GM13976 (cell line): ENCODE measurements at regions not wholly inside any gene's neighbourhood (a gene's known extent, or its start where the extent isn't known, plus 50 kb on each side); places are given as distances from the start of the nearest gene placed in this dataset.

Experiments used
- DNase-seq: peaks from one replicate; pipeline ENCODE4 v3.0.0; 2012; ENCODE audit warnings: low spot score
- in situ Hi-C: fragments of 300-500 bp; cut with MboI; formaldehyde crosslinking; loops from one replicate; pipeline ENCODE4 v1.12.0; 2022; ENCODE audit warnings: low sequenced_read_pairs, mixed read lengths, inconsistent platforms; ENCODE audit not compliant: unreplicated experiment
- TF ChIP-seq, protein P1 (sequence below): IDR thresholded peaks from 2 replicates; pipeline ENCODE4 v1.5.1; 2012; ENCODE audit warnings: borderline replicate concordance, mild to moderate bottlenecking; ENCODE audit not compliant: insufficient read depth; ENCODE audit errors: extremely low read depth, missing control alignments, control extremely low read depth

DNA sequence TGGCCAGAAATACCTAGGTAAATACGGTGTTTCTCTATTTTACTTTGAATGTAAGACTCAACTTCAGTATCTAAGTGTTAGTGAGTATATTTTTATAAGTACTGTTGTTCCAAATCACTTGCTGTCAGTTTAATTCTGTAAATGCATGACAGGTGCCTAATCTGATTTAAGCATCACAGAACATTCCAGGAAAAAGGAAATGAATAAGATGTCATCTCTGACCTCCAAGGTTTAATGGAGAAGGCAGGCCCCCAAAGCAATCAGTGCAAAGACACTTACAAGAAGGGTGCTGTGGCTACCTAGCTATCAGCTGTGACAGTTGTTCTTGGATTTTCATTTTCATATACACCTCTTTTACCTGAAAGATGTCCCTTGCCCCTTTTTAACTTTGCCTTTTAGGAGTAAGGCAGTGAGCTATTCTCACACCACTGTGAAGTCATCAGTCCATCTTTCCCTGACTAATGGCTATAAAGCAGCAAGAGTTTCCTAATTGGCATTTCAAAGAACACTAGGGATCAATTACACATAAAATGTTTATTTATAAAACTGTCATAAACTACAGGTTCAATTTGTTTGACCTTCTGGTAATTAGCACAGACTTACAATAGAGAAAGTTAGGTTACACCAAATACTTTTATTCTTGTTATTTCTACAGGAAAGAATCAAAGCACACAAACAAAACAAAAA, 427.6 kb downstream of the SPRY2 start:
- no peak for DNase-seq
- in situ Hi-C loops: no loop called here

DNA sequence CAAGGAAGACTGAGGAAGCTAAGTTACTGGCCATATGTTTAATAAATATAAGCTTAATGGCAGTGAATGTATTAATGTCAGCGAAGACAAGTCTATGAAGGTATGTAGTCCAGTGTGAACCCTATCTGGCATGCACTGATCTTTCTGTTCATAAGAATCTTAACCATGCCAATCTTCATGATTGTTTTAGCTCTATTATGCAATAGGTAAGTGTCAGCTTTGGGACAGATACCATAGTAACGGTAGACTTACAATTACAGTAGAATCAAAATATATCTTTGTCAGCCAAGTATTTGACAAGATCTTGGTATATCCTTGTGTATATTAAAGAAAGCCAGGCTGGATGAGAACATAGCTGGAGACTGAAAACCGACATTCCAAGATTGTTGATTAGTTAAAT, 428.5 kb downstream of the SPRY2 start:
- no peak for DNase-seq
- in situ Hi-C loops: no loop called here
- TF ChIP-seq, protein P1, sequence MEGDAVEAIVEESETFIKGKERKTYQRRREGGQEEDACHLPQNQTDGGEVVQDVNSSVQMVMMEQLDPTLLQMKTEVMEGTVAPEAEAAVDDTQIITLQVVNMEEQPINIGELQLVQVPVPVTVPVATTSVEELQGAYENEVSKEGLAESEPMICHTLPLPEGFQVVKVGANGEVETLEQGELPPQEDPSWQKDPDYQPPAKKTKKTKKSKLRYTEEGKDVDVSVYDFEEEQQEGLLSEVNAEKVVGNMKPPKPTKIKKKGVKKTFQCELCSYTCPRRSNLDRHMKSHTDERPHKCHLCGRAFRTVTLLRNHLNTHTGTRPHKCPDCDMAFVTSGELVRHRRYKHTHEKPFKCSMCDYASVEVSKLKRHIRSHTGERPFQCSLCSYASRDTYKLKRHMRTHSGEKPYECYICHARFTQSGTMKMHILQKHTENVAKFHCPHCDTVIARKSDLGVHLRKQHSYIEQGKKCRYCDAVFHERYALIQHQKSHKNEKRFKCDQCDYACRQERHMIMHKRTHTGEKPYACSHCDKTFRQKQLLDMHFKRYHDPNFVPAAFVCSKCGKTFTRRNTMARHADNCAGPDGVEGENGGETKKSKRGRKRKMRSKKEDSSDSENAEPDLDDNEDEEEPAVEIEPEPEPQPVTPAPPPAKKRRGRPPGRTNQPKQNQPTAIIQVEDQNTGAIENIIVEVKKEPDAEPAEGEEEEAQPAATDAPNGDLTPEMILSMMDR: no peak

More for the DNA sequence above, 427.6 kb downstream of the SPRY2 start:
- TF ChIP-seq, protein P1: no peak

DNA sequence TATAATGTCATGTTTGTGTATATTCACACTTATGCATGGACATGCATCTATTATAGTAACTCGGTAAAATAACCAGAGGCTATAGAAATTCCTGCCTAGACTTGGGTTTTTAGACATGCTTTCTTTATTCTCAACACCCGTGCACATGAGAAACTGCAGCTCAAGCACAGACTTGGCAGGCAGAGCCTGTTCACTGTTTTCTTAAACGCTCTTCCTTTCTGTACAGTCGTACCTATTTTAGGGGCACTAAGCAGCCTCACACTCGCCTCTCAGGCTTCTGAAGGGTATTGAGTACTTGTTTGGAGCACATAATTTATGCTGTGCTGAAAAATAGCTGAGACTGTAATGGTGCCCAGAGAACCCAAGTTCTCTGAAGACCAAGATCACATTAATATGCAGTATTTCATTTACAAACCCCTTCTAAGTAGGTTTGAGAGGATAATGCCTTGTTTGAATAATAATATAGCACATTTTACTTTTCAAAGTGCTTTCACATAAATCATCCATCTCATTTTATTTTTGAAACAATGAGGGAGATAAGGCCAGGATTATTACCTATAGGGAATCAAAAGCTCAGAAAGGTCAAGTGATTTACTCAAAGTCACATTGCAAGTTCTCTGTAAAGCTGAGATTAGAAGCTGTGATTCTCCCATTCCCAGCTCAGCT, 429.9 kb downstream of the SPRY2 start:
- in situ Hi-C loops: no loop called here
- TF ChIP-seq, protein P1: no peak
- DNase-seq: no peak

DNA sequence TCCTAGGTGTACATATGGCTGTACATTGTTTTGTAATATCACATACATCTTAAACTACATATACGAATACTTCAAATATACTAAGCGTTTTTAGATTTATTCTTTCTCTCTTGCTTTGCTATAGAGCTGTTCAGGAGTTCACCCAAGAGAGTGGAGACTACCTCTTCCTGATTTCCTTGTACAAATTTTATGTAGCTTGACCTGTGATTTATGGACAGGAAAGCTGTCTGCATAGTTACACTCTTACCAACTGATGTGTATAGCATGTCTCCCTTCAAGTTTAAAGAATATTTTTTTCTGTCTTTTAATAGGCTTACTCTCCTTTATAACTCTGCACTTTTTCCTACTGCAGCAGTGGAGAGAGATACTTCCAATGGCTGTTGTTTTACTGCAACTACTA, 428.7 kb downstream of the NDFIP2 start:
- no peak for DNase-seq
- TF ChIP-seq, protein P1: no peak
- in situ Hi-C loops: no loop called here

DNA sequence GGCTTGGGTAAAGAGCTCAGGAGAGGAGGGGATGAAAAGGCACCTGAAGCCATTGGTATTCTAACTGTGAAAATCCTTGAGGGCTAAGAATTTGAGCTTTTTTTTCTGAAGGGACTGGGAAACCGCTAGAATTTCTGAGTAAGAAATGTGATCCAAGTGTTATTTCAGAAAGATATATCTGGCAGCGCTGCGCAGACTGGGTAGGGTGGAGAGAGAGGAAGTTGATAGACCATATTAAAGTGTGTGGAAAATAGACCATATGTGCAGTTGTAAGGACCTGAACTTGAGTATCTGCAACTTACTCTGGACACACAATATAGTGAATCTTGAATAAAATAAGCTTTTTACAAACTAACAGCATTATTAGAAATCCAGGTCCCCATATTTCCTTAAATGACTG, 427.4 kb downstream of the NDFIP2 start:
- TF ChIP-seq, protein P1: no peak
- in situ Hi-C loops: no loop called here
- DNase-seq: no peak

DNA sequence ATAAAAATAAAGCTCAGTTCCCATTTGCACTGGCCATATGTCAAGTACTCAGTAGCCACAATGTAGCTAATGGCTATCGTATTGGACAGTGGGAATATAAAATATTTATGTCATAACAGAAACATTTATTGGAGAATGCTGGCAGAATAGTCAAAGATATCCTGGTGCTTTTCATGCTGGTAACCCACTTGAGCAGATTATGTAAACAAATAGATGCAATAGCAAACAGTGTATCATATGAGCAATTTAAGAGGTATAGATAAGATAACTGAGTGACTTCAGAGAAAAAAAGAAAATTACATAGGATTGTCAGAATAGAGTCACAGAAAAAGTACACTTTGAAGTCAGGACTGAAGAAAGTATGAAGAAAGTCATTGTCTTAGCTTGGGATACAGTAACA, 426.6 kb downstream of the NDFIP2 start:
- DNase-seq: no peak
- TF ChIP-seq, protein P1: no peak

More for the DNA sequence above, 426.6 kb downstream of the NDFIP2 start:
- in situ Hi-C loops: no loop called here
